ENCODE measurements at regions not wholly inside any gene's neighbourhood (a gene's known extent, or its start where the extent isn't known, plus 50 kb on each side); places are given as distances from the start of the nearest gene placed in this dataset.

DNA sequence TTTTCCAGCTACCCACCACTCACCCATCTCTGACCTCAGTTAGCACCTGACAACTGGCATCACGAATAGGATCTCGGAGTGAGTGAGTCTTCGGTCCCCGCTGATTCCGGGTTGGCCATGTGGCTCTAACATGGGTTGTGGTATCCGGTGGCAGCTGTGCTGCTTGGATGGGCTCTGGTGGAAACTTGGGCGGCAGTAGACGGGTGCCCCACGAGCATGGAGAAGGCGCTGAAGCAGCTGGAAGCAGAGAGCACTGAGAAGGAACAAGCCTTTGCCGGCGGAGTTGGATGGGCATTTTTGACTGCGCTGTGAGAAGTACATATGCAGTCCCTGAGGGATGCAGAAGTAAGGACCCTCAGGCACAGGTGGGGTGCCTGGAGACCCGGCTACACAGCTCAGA, 1044.0 kb upstream of the ADGRL4 start:
- Histone ChIP-seq H3K9me3 (ENCODE audit: control insufficient read depth in 4 of 4, low read length in 3 of 4) (peaks cover 0 to 3% (median 1%) of the 10 kb centered on the region in 4 donors), H3K9ac (ENCODE audit: low read depth in 1 of 2, low read length in 2 of 2) (no peak overlapping the region), H3K36me3 (ENCODE audit: control insufficient read depth in 4 of 4, insufficient read depth in 3 of 4, low read depth in 1 of 4, low read length in 3 of 4) (no peaks in the 10 kb centered on the region), H3K27ac (ENCODE audit: low read depth in 1 of 2, low read length in 2 of 2) (no peak overlapping the region), H3K4me3 (ENCODE audit: low read depth in 1 of 3, low read length in 3 of 3) (no peak overlapping the region), H3K4me1 (ENCODE audit: control insufficient read depth in 4 of 4, insufficient read depth in 4 of 4, low read length in 3 of 4) (no peaks in the 10 kb centered on the region), H3K27me3 (ENCODE audit: control insufficient read depth in 4 of 4, insufficient read depth in 4 of 4, low read length in 3 of 4) (no peaks in the 10 kb centered on the region)
- no peak for DNase-seq (ENCODE audit: low spot score)
- WGBS = 94% methylated on average over 14 of the region's 14 CpGs
- TF ChIP-seq, protein P1, sequence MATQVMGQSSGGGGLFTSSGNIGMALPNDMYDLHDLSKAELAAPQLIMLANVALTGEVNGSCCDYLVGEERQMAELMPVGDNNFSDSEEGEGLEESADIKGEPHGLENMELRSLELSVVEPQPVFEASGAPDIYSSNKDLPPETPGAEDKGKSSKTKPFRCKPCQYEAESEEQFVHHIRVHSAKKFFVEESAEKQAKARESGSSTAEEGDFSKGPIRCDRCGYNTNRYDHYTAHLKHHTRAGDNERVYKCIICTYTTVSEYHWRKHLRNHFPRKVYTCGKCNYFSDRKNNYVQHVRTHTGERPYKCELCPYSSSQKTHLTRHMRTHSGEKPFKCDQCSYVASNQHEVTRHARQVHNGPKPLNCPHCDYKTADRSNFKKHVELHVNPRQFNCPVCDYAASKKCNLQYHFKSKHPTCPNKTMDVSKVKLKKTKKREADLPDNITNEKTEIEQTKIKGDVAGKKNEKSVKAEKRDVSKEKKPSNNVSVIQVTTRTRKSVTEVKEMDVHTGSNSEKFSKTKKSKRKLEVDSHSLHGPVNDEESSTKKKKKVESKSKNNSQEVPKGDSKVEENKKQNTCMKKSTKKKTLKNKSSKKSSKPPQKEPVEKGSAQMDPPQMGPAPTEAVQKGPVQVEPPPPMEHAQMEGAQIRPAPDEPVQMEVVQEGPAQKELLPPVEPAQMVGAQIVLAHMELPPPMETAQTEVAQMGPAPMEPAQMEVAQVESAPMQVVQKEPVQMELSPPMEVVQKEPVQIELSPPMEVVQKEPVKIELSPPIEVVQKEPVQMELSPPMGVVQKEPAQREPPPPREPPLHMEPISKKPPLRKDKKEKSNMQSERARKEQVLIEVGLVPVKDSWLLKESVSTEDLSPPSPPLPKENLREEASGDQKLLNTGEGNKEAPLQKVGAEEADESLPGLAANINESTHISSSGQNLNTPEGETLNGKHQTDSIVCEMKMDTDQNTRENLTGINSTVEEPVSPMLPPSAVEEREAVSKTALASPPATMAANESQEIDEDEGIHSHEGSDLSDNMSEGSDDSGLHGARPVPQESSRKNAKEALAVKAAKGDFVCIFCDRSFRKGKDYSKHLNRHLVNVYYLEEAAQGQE (IDR thresholded peaks at IDR 0.05) = no peak
- TF ChIP-seq, protein P2, sequence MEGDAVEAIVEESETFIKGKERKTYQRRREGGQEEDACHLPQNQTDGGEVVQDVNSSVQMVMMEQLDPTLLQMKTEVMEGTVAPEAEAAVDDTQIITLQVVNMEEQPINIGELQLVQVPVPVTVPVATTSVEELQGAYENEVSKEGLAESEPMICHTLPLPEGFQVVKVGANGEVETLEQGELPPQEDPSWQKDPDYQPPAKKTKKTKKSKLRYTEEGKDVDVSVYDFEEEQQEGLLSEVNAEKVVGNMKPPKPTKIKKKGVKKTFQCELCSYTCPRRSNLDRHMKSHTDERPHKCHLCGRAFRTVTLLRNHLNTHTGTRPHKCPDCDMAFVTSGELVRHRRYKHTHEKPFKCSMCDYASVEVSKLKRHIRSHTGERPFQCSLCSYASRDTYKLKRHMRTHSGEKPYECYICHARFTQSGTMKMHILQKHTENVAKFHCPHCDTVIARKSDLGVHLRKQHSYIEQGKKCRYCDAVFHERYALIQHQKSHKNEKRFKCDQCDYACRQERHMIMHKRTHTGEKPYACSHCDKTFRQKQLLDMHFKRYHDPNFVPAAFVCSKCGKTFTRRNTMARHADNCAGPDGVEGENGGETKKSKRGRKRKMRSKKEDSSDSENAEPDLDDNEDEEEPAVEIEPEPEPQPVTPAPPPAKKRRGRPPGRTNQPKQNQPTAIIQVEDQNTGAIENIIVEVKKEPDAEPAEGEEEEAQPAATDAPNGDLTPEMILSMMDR (IDR thresholded peaks at IDR 0.05; ENCODE audit: low read depth, low read length, missing input control) = no peak
- TF ChIP-seq JUND (IDR thresholded peaks at IDR 0.05) (no peak), FOXA2 (IDR thresholded peaks at IDR 0.05) (no peak), FOXA1 (IDR thresholded peaks at IDR 0.05) (no peak)
- TF ChIP-seq, protein P3, sequence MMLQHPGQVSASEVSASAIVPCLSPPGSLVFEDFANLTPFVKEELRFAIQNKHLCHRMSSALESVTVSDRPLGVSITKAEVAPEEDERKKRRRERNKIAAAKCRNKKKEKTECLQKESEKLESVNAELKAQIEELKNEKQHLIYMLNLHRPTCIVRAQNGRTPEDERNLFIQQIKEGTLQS (IDR thresholded peaks at IDR 0.05) = no peak

- Histone ChIP-seq H3K9ac (ENCODE audit: low read depth in 1 of 2, low read length in 2 of 2) (no peak overlapping the region), H3K27me3 (ENCODE audit: control insufficient read depth in 4 of 4, insufficient read depth in 4 of 4, low read length in 3 of 4) (no peaks in the 10 kb centered on the region), H3K27ac (ENCODE audit: low read depth in 1 of 2, low read length in 2 of 2) (no peak overlapping the region), H3K4me1 (ENCODE audit: control insufficient read depth in 4 of 4, insufficient read depth in 4 of 4, low read length in 3 of 4) (no peaks in the 10 kb centered on the region), H3K9me3 (ENCODE audit: control insufficient read depth in 4 of 4, low read length in 3 of 4) (peaks cover 0 to 3% (median 1%) of the 10 kb centered on the region in 4 donors), H3K4me3 (ENCODE audit: low read depth in 1 of 3, low read length in 3 of 3) (no peak overlapping the region), H3K36me3 (ENCODE audit: control insufficient read depth in 4 of 4, insufficient read depth in 3 of 4, low read depth in 1 of 4, low read length in 3 of 4) (no peaks in the 10 kb centered on the region)
- 97% methylated on average over 15 of the region's 15 CpGs for WGBS
- no peak for TF ChIP-seq NR2F2 (IDR thresholded peaks at IDR 0.05)
- no peak for TF ChIP-seq EGR1 (IDR thresholded peaks at IDR 0.05; ENCODE audit: low read depth in 2 of 2)
- TF ChIP-seq FOXA1 (IDR thresholded peaks at IDR 0.05) = no peak
- no peak for TF ChIP-seq GABPA (IDR thresholded peaks at IDR 0.05 in 1 of 2, conservative IDR thresholded peaks at IDR 0.05 in 1 of 2)
- no peak for TF ChIP-seq FOXA2 (IDR thresholded peaks at IDR 0.05)
- TF ChIP-seq RXRA (IDR thresholded peaks at IDR 0.05) = no peak
- TF ChIP-seq SP1 (IDR thresholded peaks at IDR 0.05) = no peak
- TF ChIP-seq, protein P4, sequence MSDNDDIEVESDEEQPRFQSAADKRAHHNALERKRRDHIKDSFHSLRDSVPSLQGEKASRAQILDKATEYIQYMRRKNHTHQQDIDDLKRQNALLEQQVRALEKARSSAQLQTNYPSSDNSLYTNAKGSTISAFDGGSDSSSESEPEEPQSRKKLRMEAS (IDR thresholded peaks at IDR 0.05) = no peak
- no peak for DNase-seq (ENCODE audit: low spot score)
These were observed 1043.6 kb upstream of the ADGRL4 start for GRCh38 chr1:80050085-80050484.

DNA sequence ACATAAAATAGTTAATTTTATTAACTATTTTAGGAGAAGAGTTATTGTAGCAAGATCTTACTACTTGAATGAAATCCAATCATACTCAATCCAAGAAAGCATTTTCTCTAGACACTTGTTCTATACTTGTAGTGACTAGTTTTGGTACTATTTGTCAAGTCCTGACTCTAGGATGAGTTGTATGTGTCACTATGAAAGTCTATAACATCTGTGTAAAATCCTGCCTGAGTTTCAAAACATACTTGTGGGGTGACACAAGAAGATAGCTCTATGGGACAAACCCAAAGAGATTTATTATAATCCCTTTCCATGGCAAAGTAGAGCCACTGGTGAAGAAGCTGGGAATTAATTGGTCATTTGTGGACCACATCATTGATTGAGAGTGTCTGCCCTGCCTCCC, 1042.2 kb upstream of the ADGRL4 start:
- no peaks in the 10 kb centered on the region for H3K27me3 ChIP-seq (ENCODE audit: control insufficient read depth in 4 of 4, insufficient read depth in 4 of 4, low read length in 3 of 4)
- H3K9ac ChIP-seq (ENCODE audit: low read depth in 1 of 2, low read length in 2 of 2) = no peak overlapping the region
- H3K27ac ChIP-seq (ENCODE audit: low read depth in 1 of 2, low read length in 2 of 2) = no peak overlapping the region
- peaks cover 0 to 3% (median 1%) of the 10 kb centered on the region in 4 donors for H3K9me3 ChIP-seq (ENCODE audit: control insufficient read depth in 4 of 4, low read length in 3 of 4)
- H3K4me3 ChIP-seq (ENCODE audit: low read depth in 1 of 3, low read length in 3 of 3) = no peak overlapping the region
- DNase-seq (ENCODE audit: low spot score) = no peak
- H3K36me3 ChIP-seq (ENCODE audit: control insufficient read depth in 4 of 4, insufficient read depth in 3 of 4, low read depth in 1 of 4, low read length in 3 of 4) = no peaks in the 10 kb centered on the region
- TF ChIP-seq FOXA1 (IDR thresholded peaks at IDR 0.05) (no peak), ZBTB33 (IDR thresholded peaks at IDR 0.05) (no peak)
- no peaks in the 10 kb centered on the region for H3K4me1 ChIP-seq (ENCODE audit: control insufficient read depth in 4 of 4, insufficient read depth in 4 of 4, low read length in 3 of 4)

All from liver (tissue), 8 donors.